Lower leg skin (tissue), 3 donors: ENCODE measurements at regions not wholly inside any gene's neighbourhood (a gene's known extent, or its start where the extent isn't known, plus 50 kb on each side); places are given as distances from the start of the nearest gene placed in this dataset.
"Not testable (repeated sequence)": the region's sequence is repeated elsewhere in the genome, so short reads cannot be mapped to it uniquely, and the experiment has no call there.

ENCODE experiments used
- POLR2A ChIP-seq, 2 donors: fragments of 450-650 bp; IDR thresholded peaks; one replicate each; pipeline ENCODE4 v1.6.1; 2016 to 2017; ENCODE audit warnings: antibody characterized with exemption in 2 of 2, mild to moderate bottlenecking in 1 of 2, moderate library complexity in 1 of 2
- TF ChIP-seq, protein P1 (sequence below), 3 donors: fragments of 450-650 bp; IDR thresholded peaks; one replicate each; pipeline ENCODE4 v1.5.1; 2016; ENCODE audit warnings: antibody characterized with exemption in 3 of 3, mild to moderate bottlenecking in 3 of 3, moderate library complexity in 2 of 3

DNA sequence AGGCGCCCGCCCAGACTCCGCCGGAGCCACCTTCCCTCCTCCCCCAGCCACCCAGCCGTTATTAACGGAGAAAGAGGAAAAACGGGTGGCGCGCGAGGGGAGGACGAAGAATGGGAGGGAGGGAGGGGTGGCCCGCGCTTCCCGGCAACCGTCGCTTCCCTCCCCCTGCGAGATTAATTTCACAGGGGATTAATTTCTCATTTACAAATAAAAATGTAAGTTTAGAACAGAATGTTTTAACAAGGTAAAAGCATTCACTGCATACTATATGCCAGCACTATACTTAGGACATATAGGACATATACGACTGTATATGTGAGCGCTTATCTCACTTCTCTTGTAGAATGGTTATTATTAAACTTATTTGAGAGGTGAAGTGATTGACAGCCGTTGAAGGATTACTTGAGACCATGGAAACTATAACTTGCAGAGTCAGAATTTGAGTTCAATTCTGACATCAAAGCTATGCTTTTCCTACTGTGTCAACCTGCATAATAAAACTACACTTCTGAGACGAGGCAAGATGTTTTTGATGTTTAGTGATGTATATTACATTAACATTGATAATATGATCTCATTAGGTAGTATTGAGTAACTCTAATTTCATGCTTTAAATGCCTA, 120.5 kb upstream of the WIPF3 start:
- TF ChIP-seq POLR2A (IDR thresholded peaks at IDR 0.05): not testable (repeated sequence)
- TF ChIP-seq, protein P1, sequence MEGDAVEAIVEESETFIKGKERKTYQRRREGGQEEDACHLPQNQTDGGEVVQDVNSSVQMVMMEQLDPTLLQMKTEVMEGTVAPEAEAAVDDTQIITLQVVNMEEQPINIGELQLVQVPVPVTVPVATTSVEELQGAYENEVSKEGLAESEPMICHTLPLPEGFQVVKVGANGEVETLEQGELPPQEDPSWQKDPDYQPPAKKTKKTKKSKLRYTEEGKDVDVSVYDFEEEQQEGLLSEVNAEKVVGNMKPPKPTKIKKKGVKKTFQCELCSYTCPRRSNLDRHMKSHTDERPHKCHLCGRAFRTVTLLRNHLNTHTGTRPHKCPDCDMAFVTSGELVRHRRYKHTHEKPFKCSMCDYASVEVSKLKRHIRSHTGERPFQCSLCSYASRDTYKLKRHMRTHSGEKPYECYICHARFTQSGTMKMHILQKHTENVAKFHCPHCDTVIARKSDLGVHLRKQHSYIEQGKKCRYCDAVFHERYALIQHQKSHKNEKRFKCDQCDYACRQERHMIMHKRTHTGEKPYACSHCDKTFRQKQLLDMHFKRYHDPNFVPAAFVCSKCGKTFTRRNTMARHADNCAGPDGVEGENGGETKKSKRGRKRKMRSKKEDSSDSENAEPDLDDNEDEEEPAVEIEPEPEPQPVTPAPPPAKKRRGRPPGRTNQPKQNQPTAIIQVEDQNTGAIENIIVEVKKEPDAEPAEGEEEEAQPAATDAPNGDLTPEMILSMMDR (IDR thresholded peaks at IDR 0.05): not testable (repeated sequence)
